Liver (tissue), 2 donors: ENCODE measurements at regions not wholly inside any gene's neighbourhood (a gene's known extent, or its start where the extent isn't known, plus 50 kb on each side); places are given as distances from the start of the nearest gene placed in this dataset.

Experiments used
- CTCF ChIP-seq: fragments of 150-350 bp; IDR thresholded peaks from 2 replicates; pipeline ENCODE4 v1.5.1; 2017; ENCODE audit warnings: improper control_type of control experiment, low read depth, low read length; ENCODE audit not compliant: missing input control
- YY1 ChIP-seq: IDR thresholded peaks from 2 replicates; pipeline ENCODE4 v1.6.1; 2016; ENCODE audit warnings: antibody characterized with exemption, mild to moderate bottlenecking
- donor health status: healthy.

GRCh38 chr5:144100702-144101101 is 69.8 kb downstream of the YIPF5 start:
- no peak for TF ChIP-seq YY1
- TF ChIP-seq CTCF: no peak
